ENCODE measurements at regions not wholly inside any gene's neighbourhood (a gene's known extent, or its start where the extent isn't known, plus 50 kb on each side); places are given as distances from the start of the nearest gene placed in this dataset.

DNA sequence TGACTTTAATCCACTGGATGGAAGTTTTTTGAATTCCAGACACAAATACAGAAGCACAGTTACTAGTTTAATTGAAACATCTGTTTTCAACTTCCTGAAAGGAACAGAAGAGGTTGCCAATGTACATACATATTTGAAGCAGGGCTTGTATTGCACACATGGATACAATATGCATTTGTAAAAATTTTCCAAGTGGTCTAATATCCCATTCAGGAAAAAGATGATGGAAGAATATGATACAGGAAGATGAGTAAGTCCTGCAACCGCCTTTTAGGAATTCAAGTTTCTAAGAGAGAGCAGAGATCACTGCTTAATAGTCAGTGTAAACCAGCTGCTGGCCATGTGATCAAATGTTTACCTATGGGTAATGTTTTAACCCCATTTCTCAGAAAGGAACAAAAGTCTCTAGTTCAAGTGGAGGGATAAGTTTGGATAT lies 265.4 kb downstream of the TRIB2 start:
- no peak for TF ChIP-seq EZH2 (IDR thresholded peaks at IDR 0.05; ENCODE audit: low read length, missing control alignments)
- no peak for TF ChIP-seq CTCF (conservative IDR thresholded peaks at IDR 0.05 in 1 of 2, IDR thresholded peaks at IDR 0.05 in 1 of 2; ENCODE audit: low read depth in 1 of 2, low read length in 2 of 2)
